Esophagus muscularis mucosa (tissue), 4 donors: ENCODE measurements at regions not wholly inside any gene's neighbourhood (a gene's known extent, or its start where the extent isn't known, plus 50 kb on each side); places are given as distances from the start of the nearest gene placed in this dataset.

ENCODE experiments used
- DNase-seq: peaks from one replicate; pipeline ENCODE4 v3.0.0-alpha.2; 2017; ENCODE audit errors: extremely low spot score
- H3K27ac ChIP-seq, 4 donors: fragments of 200-600 bp; sonication (generic); replicated peaks in 1 of 4; 1 replicate in 3 of 4; 2 replicates in 1 of 4; pipeline ENCODE4 v1.5.1; 2016 to 2019; ENCODE audit warnings: mild to moderate bottlenecking in 1 of 4
- H3K27me3 ChIP-seq, 4 donors: fragments of 200-600 bp; sonication (generic); one replicate each; pipeline versions ENCODE4 v1.5.1 to v1.6.0; 2016 to 2019
- H3K36me3 ChIP-seq, 4 donors: fragments of 200-600 bp; sonication (generic); one replicate each; pipeline ENCODE4 v1.5.1; 2016 to 2019
- H3K4me1 ChIP-seq, 4 donors: fragments of 200-600 bp; sonication (generic); one replicate each; pipeline ENCODE4 v1.5.1; 2016 to 2019
- H3K4me3 ChIP-seq, 4 donors: fragments of 200-600 bp; sonication (generic); 1 replicate in 2 of 4; 2 replicates in 2 of 4; pipeline ENCODE4 v1.5.1; 2016 to 2019; ENCODE audit warnings: mild to moderate bottlenecking in 4 of 4, moderate library complexity in 1 of 4
- H3K9me3 ChIP-seq, 4 donors: fragments of 200-600 bp; sonication (generic); 1 replicate in 3 of 4; 2 replicates in 1 of 4; pipeline ENCODE4 v1.5.1; 2016 to 2019
- CTCF ChIP-seq, 3 experiments: fragments of 200-600 bp in 2 of 3; fragments of 450-650 bp in 1 of 3; sonication (generic) in 2 of 3; IDR thresholded peaks; one replicate each; pipeline ENCODE4 v1.5.1; 2017 to 2019; ENCODE audit warnings: antibody characterized with exemption in 3 of 3, mild to moderate bottlenecking in 2 of 3, moderate library complexity in 1 of 3
- EP300 ChIP-seq: sonication (generic); formaldehyde crosslinking; IDR thresholded peaks from one replicate; pipeline ENCODE4 v1.6.1; 2017; ENCODE audit warnings: antibody characterized with exemption
- POLR2A ChIP-seq: fragments of 450-650 bp; IDR thresholded peaks from one replicate; pipeline ENCODE4 v1.6.1; 2017; ENCODE audit warnings: antibody characterized with exemption, moderate library complexity, mild to moderate bottlenecking, low read depth
- POLR2AphosphoS5 ChIP-seq, 2 donors: sonication (generic); formaldehyde crosslinking; IDR thresholded peaks; one replicate each; pipeline ENCODE4 v1.6.1; 2017; ENCODE audit warnings: antibody characterized with exemption in 2 of 2
- WGBS: methylation state at CpG from one replicate; pipeline ENCODE4 v1.1.5; 2018; 5-methylcytosine and 5-hydroxymethylcytosine counted together
- intact Hi-C: fragments of 100-400 bp; cut with DNase I; formaldehyde crosslinking; loops from one replicate; pipeline ENCODE4 v1.15.1; 2023

- Histone ChIP-seq H3K27ac (no peak overlapping the region), H3K9me3 (no peaks in the 10 kb centered on the region), H3K36me3 (no peaks in the 10 kb centered on the region), H3K27me3 (no peaks in the 10 kb centered on the region), H3K4me1 (peaks cover 4 to 12% (median 11%) of the 10 kb centered on the region in 4 donors), H3K4me3 (no peak overlapping the region)
- WGBS = 17% methylated on average over 1 of the region's 1 CpG
- no peak for DNase-seq
- no peak for TF ChIP-seq CTCF (IDR thresholded peaks at IDR 0.05)
- intact Hi-C loops = no loop called here
These were observed 494.0 kb upstream of the B3GALT2 start for GRCh38 chr1:193680247-193680923.

GRCh38 chr1:193677874-193678273 is 491.5 kb upstream of the B3GALT2 start:
- Histone ChIP-seq H3K4me3 (no peak overlapping the region), H3K9me3 (no peaks in the 10 kb centered on the region), H3K4me1 (peaks cover 4 to 12% (median 11%) of the 10 kb centered on the region in 4 donors), H3K36me3 (no peaks in the 10 kb centered on the region), H3K27me3 (no peaks in the 10 kb centered on the region), H3K27ac (no peak overlapping the region)
- TF ChIP-seq POLR2A (no peak), POLR2AphosphoS5 (IDR thresholded peaks at IDR 0.05) (no peak), CTCF (IDR thresholded peaks at IDR 0.05) (no peak), EP300 (no peak)
- WGBS = 87% methylated on average over 3 of the region's 3 CpGs
- intact Hi-C loops = no loop called here
- DNase-seq = no peak

- no peaks in the 10 kb centered on the region for H3K27me3 ChIP-seq
- no peak for DNase-seq
- TF ChIP-seq CTCF (IDR thresholded peaks at IDR 0.05) (no peak), POLR2A (no peak)
- H3K4me1 ChIP-seq = peaks cover 4 to 12% (median 11%) of the 10 kb centered on the region in 4 donors
- intact Hi-C loops = no loop called here
- H3K27ac ChIP-seq = no peak overlapping the region
- WGBS = 38% methylated on average over 2 of the region's 2 CpGs
- no peaks in the 10 kb centered on the region for H3K36me3 ChIP-seq
- no peaks in the 10 kb centered on the region for H3K9me3 ChIP-seq
- no peak overlapping the region for H3K4me3 ChIP-seq
These were observed 490.7 kb upstream of the B3GALT2 start for GRCh38 chr1:193676996-193677549.

- 79% methylated on average over 7 of the region's 7 CpGs for WGBS
- no peak for DNase-seq
- TF ChIP-seq POLR2AphosphoS5 (IDR thresholded peaks at IDR 0.05) (no peak), POLR2A (no peak), EP300 (no peak), CTCF (IDR thresholded peaks at IDR 0.05) (no peak)
- Histone ChIP-seq H3K4me1 (no peaks in the 10 kb centered on the region), H3K9me3 (no peaks in the 10 kb centered on the region), H3K27ac (no peak overlapping the region), H3K36me3 (no peaks in the 10 kb centered on the region), H3K4me3 (no peak overlapping the region), H3K27me3 (no peaks in the 10 kb centered on the region)
- intact Hi-C loops = no loop called here
These were observed 488.0 kb upstream of the B3GALT2 start for GRCh38 chr1:193674292-193674944.
